Fibroblast of lung (primary cell): ENCODE measurements at regions not wholly inside any gene's neighbourhood (a gene's known extent, or its start where the extent isn't known, plus 50 kb on each side); places are given as distances from the start of the nearest gene placed in this dataset.

ENCODE experiments used
- DNase-seq, 2 donors: peaks; one replicate each; pipeline versions ENCODE4 v3.0.0 to v3.0.0-alpha.2; 2010; ENCODE audit warnings: low read depth in 2 of 2
- H2AFZ ChIP-seq: 2 replicates; pipeline ENCODE4 v1.5.1; 2012; ENCODE audit warnings: low read length, control low read depth, inconsistent platforms
- H3K27ac ChIP-seq: 2 replicates; pipeline ENCODE4 v1.5.1; 2011; ENCODE audit warnings: low read length, control low read depth; ENCODE audit not compliant: insufficient read depth
- H3K27me3 ChIP-seq: 2 replicates; pipeline ENCODE4 v1.5.1; 2011; ENCODE audit warnings: mild to moderate bottlenecking, low read length; ENCODE audit not compliant: control insufficient read depth, insufficient read depth
- H3K36me3 ChIP-seq: 2 replicates; pipeline ENCODE4 v1.5.1; 2011; ENCODE audit warnings: low read length; ENCODE audit not compliant: control insufficient read depth, insufficient read depth
- H3K4me1 ChIP-seq: 2 replicates; pipeline ENCODE4 v1.5.1; 2011; ENCODE audit warnings: low read length; ENCODE audit not compliant: control insufficient read depth, insufficient read depth; ENCODE audit errors: extremely low read depth
- H3K4me2 ChIP-seq: 2 replicates; pipeline ENCODE4 v1.5.1; 2011; ENCODE audit warnings: low read length, control low read depth; ENCODE audit not compliant: insufficient read depth; ENCODE audit errors: extremely low read depth
- H3K4me3 ChIP-seq, 4 experiments: fragments of 200-600 bp in 1 of 4; sonication (generic) in 1 of 4; replicated peaks in 1 of 4; 2 replicates each; pipeline ENCODE4 v1.5.1; 2011 to 2016; ENCODE audit warnings: low read length in 4 of 4, low read depth in 3 of 4, mild to moderate bottlenecking in 3 of 4, control low read depth in 2 of 4, inconsistent platforms in 1 of 4, mixed read lengths in 1 of 4; ENCODE audit not compliant: insufficient read depth in 1 of 4; ENCODE audit errors: control extremely low read depth in 1 of 4
- H3K79me2 ChIP-seq: 2 replicates; pipeline ENCODE4 v1.5.1; 2012; ENCODE audit warnings: mild to moderate bottlenecking, low read length, inconsistent platforms; ENCODE audit not compliant: control insufficient read depth, insufficient read depth
- H3K9ac ChIP-seq: 2 replicates; pipeline ENCODE4 v1.5.1; 2011; ENCODE audit warnings: mild to moderate bottlenecking, low read length, control low read depth; ENCODE audit not compliant: insufficient read depth
- H3K9me3 ChIP-seq: 2 replicates; pipeline ENCODE4 v1.5.1; 2012; ENCODE audit warnings: low read depth, low read length; ENCODE audit not compliant: control insufficient read depth, insufficient read depth
- H4K20me1 ChIP-seq: 2 replicates; pipeline ENCODE4 v1.5.1; 2011; ENCODE audit warnings: low read length; ENCODE audit not compliant: control insufficient read depth, insufficient read depth; ENCODE audit errors: extremely low read depth
- CTCF ChIP-seq, 2 donors: IDR thresholded peaks in 1 of 2; conservative IDR thresholded peaks in 1 of 2; 1 replicate in 1 of 2; 2 replicates in 1 of 2; pipeline ENCODE4 v1.5.1; 2011 to 2012; ENCODE audit warnings: low read length in 2 of 2, control low read depth in 1 of 2, inconsistent platforms in 1 of 2, low read depth in 1 of 2, mild to moderate bottlenecking in 1 of 2
- EZH2 ChIP-seq: IDR thresholded peaks from 2 replicates; pipeline ENCODE4 v1.5.1; 2012; ENCODE audit warnings: low read length, control low read depth, mild to moderate bottlenecking; ENCODE audit errors: missing control alignments

GRCh38 chr20:48335308-48336050 is 492.3 kb downstream of the PREX1 start:
- no peaks in the 10 kb centered on the region for H3K4me1 ChIP-seq
- H3K27me3 ChIP-seq, result no peaks in the 10 kb centered on the region
- H3K79me2 ChIP-seq, result no peaks in the 10 kb centered on the region
- no peaks in the 10 kb centered on the region for H4K20me1 ChIP-seq
- H3K27ac ChIP-seq, result no peak overlapping the region
- H3K4me3 ChIP-seq, result no peak overlapping the region
- no peaks in the 10 kb centered on the region for H3K36me3 ChIP-seq
- H3K9ac ChIP-seq, result no peak overlapping the region
- no peak overlapping the region for H3K4me2 ChIP-seq
- H2AFZ ChIP-seq, result no peak overlapping the region
- TF ChIP-seq EZH2, result no peak
- no peak for TF ChIP-seq CTCF (conservative IDR thresholded peaks at IDR 0.05 in 1 of 2, IDR thresholded peaks at IDR 0.05 in 1 of 2; ENCODE audit: low read depth in 1 of 2, low read length in 2 of 2)
- no peaks in the 10 kb centered on the region for H3K9me3 ChIP-seq
- DNase-seq, result peak in 1 of 2 donors; percentile 7

GRCh38 chr20:48333707-48334106 is 494.1 kb downstream of the PREX1 start:
- no peak for DNase-seq
- no peak overlapping the region for H2AFZ ChIP-seq
- no peaks in the 10 kb centered on the region for H3K27me3 ChIP-seq
- no peak overlapping the region for H3K9ac ChIP-seq
- no peaks in the 10 kb centered on the region for H3K9me3 ChIP-seq
- H4K20me1 ChIP-seq, result no peaks in the 10 kb centered on the region
- H3K4me1 ChIP-seq, result no peaks in the 10 kb centered on the region
- no peak overlapping the region for H3K4me3 ChIP-seq
- H3K27ac ChIP-seq, result no peak overlapping the region
- no peaks in the 10 kb centered on the region for H3K79me2 ChIP-seq
- no peak for TF ChIP-seq CTCF (conservative IDR thresholded peaks at IDR 0.05 in 1 of 2, IDR thresholded peaks at IDR 0.05 in 1 of 2; ENCODE audit: low read depth in 1 of 2, low read length in 2 of 2)
- no peak for TF ChIP-seq EZH2
- H3K4me2 ChIP-seq, result no peak overlapping the region
- no peaks in the 10 kb centered on the region for H3K36me3 ChIP-seq

DNA sequence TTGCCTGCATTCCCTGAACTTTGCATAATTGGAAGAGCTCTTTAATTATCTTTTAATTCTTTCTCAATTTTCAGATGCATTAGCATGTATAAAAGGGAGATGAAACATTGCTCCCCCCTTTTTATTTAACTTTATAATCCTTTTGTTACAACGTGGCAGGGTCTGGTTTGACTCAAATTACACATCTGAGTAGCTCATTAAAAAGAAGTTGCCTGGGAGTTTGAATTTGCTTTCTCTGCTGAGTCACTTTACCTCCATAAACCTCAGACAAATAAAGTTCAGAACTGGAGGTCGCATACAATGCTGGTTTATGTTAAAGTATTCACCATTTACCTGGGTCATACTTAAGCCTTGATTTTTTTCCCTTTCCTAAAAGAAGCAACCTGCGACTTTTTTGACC is 495.2 kb downstream of the PREX1 start:
- H3K79me2 ChIP-seq, result no peaks in the 10 kb centered on the region
- no peak overlapping the region for H2AFZ ChIP-seq
- H3K9me3 ChIP-seq, result no peaks in the 10 kb centered on the region
- H3K9ac ChIP-seq, result no peak overlapping the region
- H3K27me3 ChIP-seq, result no peaks in the 10 kb centered on the region
- H3K4me2 ChIP-seq, result no peak overlapping the region
- peak in 1 of 2 donors; percentile 73 for DNase-seq
- TF ChIP-seq CTCF (conservative IDR thresholded peaks at IDR 0.05 in 1 of 2, IDR thresholded peaks at IDR 0.05 in 1 of 2; ENCODE audit: low read depth in 1 of 2, low read length in 2 of 2) (no peak), EZH2 (no peak)
- H3K4me1 ChIP-seq, result no peaks in the 10 kb centered on the region
- H3K27ac ChIP-seq, result no peak overlapping the region
- no peaks in the 10 kb centered on the region for H4K20me1 ChIP-seq
- no peak overlapping the region for H3K4me3 ChIP-seq
- H3K36me3 ChIP-seq, result no peaks in the 10 kb centered on the region
